ENCODE measurements at regions not wholly inside any gene's neighbourhood (a gene's known extent, or its start where the extent isn't known, plus 50 kb on each side); places are given as distances from the start of the nearest gene placed in this dataset.
"Not testable (repeated sequence)": the region's sequence is repeated elsewhere in the genome, so short reads cannot be mapped to it uniquely, and the experiment has no call there.

- no peak for DNase-seq (ENCODE audit: low read depth, low spot score)
Observed at GRCh38 chr13:50596776-50597203, 246.7 kb downstream of the DLEU7 start.

- DNase-seq (ENCODE audit: low read depth, low spot score): no peak
Observed at GRCh38 chr13:50598338-50598737, 245.2 kb downstream of the DLEU7 start.

DNA sequence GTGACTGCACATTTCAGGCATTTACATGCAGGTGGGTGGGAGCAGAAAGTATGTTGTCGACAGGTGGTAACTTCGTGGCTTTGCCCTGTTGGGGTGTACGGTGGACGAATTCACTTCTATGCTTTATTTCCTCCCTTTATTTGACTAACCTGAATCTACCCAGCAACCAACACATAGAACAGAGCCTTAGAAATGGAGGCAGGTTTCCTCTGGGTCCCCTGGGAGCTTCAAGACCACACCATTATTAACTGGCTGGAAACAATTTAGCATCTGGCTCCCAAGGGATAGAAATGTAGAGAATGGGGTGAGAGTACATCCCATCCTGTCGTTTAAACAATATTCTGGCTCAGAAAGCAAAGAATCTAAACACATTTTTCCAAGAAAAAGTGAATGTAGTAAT lies 244.4 kb downstream of the DLEU7 start:
- no peak for DNase-seq (ENCODE audit: low read depth, low spot score)

DNA sequence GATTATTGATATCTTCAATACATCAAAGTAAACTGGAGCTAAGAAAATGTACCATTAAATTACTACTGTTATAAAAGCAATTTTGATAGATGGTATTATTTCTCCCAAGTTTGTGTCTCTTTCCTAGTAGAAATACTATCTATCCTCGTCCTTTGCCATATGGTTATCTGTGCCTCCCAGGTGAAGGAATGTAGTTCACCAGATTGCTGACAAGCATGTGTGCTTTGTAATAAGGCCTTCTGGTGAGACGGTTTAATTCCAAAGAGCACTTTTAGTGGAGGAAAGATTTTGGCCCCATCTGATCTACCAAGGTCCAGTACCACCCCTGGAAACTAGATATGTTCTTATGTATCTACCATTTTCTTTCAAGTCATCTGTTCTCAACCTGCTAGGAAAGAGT lies 243.6 kb downstream of the DLEU7 start:
- no peak for DNase-seq (ENCODE audit: low read depth, low spot score)

GRCh38 chr13:50608370-50608769 lies 235.1 kb downstream of the DLEU7 start:
- no peak for DNase-seq (ENCODE audit: low read depth, low spot score)

DNA sequence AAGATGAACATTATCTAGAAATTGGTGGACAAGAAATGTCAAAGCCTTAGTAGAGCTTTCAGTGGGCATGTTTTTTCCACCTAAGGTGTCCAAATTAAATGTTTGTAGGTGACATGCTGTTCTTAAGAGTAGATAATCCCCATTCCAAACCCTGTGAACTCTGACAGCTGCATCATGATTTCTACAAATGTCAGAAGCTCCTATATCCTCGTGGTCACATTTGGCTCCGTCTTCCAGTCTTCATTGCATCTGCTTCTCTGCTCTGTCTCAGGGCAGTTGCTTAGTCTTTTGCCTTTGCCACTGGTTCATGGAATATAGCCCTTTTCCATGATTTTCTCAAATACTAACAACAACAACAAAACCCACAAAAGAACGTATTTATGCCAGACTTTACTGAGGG lies 234.5 kb downstream of the DLEU7 start:
- DNase-seq (ENCODE audit: low read depth, low spot score): no peak

GRCh38 chr13:50610238-50610637 lies 233.3 kb downstream of the DLEU7 start:
- no peak for DNase-seq (ENCODE audit: low read depth, low spot score)

DNA sequence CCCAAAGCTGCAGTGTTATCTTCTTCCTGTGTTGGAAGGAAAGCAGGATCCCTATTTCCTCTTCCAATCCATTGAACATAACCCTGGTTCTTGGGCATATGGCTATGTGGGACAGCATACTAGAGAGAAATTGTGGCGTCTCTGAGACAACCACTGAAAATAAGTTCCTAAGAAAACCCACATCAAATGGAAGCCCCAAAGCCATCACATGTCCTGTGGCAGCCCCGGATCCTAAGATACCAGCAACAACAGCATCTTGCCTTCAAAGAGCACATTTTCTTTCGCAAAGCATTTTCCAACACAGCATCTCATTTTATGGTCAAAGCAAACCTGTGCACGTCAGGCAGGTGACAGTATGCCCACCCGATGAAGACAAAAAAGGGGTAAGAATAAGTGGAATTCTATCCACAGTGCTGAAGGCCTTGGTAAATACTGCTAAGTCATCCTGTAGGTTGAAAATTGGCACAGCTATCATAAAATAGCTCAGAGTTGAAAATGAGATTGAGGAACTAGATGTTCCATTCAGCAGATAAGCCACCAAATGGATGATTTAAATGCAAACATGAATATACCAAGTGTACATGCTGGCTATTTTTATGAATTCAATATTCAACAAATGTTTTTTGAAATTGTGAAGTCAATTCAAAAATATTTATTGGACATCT lies 232.2 kb downstream of the DLEU7 start:
- no peak for DNase-seq (ENCODE audit: low read depth, low spot score)

DNA sequence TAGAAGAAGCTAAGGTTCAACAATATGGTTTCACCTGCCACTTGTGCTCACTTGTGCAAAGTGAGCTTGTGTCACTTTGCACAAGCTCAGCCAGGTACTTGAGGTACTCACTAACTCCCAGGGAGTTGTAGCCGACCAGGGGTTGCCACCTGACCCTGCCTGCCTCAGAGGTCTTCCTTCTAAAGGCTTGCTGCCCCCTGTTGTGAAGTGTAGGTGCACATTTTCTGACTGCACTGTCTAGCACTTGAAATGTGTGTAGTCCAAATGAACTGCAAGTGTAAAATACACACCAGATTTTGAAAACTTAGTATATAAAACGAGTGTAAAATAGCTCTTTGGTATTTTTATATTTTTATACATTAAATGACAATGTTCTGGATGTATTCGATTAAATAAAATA lies 230.8 kb downstream of the DLEU7 start:
- no peak for DNase-seq (ENCODE audit: low read depth, low spot score)

DNA sequence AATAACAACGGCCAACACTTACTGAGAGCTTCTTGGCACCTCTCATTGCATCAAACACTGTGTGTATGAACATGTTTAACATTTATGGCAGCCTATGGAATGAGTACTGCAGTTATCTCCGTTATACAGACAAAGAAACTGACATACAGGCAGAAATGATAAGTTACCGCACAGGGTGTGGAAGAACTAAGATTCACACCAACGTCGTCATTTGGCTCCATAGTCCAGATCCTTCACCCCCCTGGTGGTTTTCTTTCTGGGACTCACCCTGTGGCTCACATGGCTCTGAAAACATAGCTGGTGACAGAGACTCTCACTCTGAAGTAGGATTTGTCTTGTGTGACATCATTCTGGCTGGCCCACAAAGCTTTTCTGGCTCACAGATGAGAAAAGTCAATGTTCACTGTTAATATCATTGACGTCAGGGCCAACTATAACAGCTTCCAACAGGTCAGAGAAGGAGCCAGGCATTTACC lies 230.1 kb downstream of the DLEU7 start:
- no peak for DNase-seq (ENCODE audit: low read depth, low spot score)

- DNase-seq (ENCODE audit: low read depth, low spot score): no peak
Observed at GRCh38 chr13:50615234-50615633, 228.3 kb downstream of the DLEU7 start.

DNA sequence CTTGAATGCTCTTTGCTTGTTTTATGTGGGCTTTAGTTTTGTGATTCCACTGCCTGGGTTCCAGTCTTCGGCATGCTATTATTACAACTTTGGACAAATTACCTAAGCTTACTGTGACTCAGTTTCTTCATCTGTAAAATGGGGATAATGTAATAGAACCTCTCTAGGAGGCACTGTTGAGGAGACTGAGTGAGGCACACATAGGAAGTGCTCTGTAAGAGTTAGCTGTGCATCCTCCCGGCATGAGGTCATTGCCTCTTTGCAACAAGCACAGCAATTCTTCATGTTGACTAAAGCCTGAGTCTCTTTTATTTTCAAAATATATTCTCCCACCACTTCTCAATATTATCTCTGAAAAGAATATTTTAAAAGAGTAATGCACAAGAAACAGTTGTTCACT lies 227.4 kb downstream of the DLEU7 start:
- no peak for DNase-seq (ENCODE audit: low read depth, low spot score)

DNA sequence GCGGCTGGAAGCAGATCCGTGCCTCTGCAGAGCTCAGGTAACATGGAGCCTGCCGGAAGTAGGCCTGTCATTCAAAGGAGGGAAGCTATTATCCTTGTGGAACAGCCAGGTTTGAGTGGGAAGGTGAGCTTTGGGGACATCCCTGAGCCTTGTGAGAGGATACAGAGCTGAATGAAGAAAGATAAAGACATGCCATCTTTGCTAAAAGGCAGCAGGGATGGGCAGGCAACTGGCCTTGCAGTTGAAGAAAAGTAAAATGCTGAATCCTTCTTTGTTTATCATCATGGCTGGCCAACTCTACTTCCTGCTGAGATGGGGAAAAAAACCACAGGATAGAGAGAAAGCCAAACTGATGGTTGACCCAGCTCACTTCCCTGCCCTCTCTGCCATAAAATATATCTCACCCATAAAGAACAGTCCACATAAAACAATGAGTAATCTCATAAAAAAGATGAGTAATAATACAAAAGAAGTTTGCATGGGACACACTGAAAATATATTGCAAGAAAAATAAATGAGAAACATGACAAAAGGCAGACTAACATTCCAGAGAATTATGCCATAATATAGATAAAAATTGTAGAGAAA lies 226.3 kb downstream of the DLEU7 start:
- peak; percentile 22 for DNase-seq (ENCODE audit: low read depth, low spot score)

GRCh38 chr13:50618206-50618605 lies 225.3 kb downstream of the DLEU7 start:
- DNase-seq (ENCODE audit: low read depth, low spot score): no peak

- no peak for DNase-seq (ENCODE audit: low read depth, low spot score)
Observed at GRCh38 chr13:50626101-50626547, 217.4 kb downstream of the DLEU7 start.

DNA sequence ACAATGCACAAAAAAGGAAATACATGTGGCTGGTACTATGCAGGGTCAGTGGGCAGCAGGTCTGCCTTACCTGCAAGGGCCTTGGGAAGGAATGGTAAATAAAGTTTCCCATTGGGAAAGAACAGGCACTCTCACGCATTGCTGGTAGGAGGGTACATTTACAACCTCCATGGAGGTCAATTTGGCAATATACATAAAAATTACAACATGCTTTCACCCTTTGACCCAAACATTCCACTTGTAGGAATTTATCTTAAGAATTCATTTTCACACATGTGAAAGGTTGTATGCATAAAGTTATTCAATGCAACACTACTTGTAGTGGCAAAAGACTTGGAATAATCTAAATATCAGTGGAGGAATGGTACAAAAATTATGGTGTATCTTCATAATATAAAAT lies 216.4 kb downstream of the DLEU7 start:
- DNase-seq (ENCODE audit: low read depth, low spot score): no peak

DNA sequence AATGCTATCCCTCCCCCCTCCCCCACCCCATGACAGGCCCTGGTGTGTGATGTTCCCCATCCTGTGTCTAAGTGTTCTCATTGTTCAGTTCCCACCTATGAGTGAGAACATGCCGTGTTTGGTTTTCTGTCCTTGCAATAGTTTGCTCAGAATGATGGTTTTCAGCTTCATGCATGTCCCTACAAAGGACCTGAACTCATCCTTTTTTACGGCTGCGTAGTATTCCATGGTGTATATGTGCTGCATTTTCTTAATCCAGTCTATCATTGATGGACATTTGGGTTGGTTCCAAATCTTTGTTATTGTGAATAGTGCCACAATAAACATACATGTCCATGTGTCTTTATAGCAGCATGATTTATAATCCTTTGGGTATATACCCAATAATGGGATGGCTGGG lies 215.0 kb downstream of the DLEU7 start:
- not testable (repeated sequence) for DNase-seq (ENCODE audit: low read depth, low spot score)

DNA sequence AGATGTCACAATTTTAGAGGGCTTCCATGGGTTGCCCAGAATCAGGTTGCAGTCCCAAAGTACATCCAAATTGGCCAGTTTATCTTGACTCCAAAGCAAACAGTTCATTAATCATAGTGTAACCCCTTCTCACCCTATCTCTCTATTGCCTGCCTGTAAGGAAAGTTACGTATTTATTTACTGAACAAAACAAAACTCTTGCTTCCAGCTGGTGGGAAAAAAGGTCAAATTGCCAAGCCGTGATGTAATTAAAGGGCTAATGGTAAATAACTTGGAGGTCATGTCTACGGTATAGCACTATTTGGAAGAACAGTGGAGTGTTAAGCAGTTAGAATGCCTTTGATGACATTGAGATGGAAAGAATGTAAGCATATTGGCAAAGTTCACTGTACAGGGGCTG lies 214.0 kb downstream of the DLEU7 start:
- no peak for DNase-seq (ENCODE audit: low read depth, low spot score)

- no peak for DNase-seq (ENCODE audit: low read depth, low spot score)
Observed at GRCh38 chr13:50629966-50630365, 213.5 kb downstream of the DLEU7 start.

- DNase-seq (ENCODE audit: low read depth, low spot score): no peak
Observed at GRCh38 chr13:50631041-50631440, 212.5 kb downstream of the DLEU7 start.

- no peak for DNase-seq (ENCODE audit: low read depth, low spot score)
Observed at GRCh38 chr13:50634339-50634738, 209.2 kb downstream of the DLEU7 start.

DNA sequence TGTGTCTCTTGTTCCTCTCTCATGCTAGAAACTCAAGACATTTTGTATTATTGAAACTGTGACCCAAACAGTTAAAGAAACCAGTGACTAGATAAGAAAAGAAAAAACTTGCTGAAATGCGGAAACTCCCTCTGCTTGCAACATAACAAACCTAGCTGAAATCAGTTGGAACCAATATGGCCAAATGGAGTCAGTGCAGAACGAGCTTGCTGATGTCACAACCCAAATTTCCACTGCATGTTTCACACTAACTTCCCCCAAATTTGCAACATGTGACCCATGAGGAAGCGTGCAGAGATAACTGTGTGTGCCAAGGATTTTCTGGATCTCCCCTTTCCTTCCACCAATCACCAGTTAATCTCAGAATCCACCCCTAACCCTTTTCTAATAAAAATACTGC lies 208.0 kb downstream of the DLEU7 start:
- no peak for DNase-seq (ENCODE audit: low read depth, low spot score)

DNA sequence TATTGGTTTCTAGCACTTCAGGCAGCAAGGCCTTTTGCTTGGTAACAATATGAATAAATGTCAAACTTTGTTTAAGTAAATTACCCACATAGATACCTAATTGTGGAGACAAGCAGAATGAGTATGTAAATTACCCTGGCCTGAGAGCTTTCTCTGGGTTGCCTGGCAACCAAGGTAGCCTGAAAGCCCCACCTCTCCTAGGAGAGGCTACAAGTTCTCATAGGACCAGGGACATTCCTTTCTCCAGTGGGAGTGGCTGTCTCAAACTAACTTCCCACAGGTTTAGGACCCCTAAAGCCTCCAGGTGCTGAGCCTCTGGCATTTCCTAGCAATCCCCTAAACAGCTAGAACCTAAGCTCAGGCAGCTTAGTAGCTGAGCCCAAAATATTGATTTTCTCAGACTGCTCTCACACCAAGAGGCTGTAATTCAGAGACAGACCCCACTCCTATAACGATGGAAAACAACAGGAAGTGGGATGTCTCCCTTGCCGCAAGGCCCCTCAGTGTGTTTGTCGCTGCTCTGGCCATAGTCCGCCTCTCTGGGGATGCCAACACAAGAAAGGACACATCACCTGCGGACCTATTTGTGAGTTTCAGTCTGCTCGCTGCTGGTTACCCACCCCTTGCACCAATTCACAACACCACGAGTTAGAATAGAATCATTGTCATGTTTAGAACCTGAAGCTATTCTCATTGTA lies 207.3 kb downstream of the DLEU7 start:
- DNase-seq (ENCODE audit: low read depth, low spot score): no peak

Measured in brain pericyte (primary cell).